Heart right ventricle (tissue), 16 donors: ENCODE measurements at regions not wholly inside any gene's neighbourhood (a gene's known extent, or its start where the extent isn't known, plus 50 kb on each side); places are given as distances from the start of the nearest gene placed in this dataset.

Source experiments
- ATAC-seq, 8 donors: fragments of 200-7000 bp; cut with Tn5 transposase; one replicate each; pipeline ENCODE4 v1.9.1; 2020; ENCODE audit warnings: mild to moderate bottlenecking in 8 of 8, moderate library complexity in 8 of 8, moderate number of reproducible peaks in 1 of 8
- DNase-seq, 2 donors: peaks; one replicate each; pipeline ENCODE4 v3.0.0-alpha.2; 2020
- H3K27ac ChIP-seq, 10 donors: fragments of 200-600 bp; sonication (generic) in 2 of 10; one replicate each; pipeline versions ENCODE4 v1.5.0 to v1.8.0; 2020 to 2022; ENCODE audit warnings: mild to moderate bottlenecking in 3 of 10
- H3K27me3 ChIP-seq, 7 donors: fragments of 200-600 bp; one replicate each; pipeline ENCODE4 v1.8.0; 2021 to 2022; ENCODE audit warnings: mild to moderate bottlenecking in 2 of 7
- H3K36me3 ChIP-seq, 9 donors: fragments of 200-600 bp; sonication (generic) in 1 of 9; one replicate each; pipeline versions ENCODE4 v1.5.0 to v1.8.0; 2020 to 2022; ENCODE audit warnings: mild to moderate bottlenecking in 2 of 9
- H3K4me1 ChIP-seq, 9 donors: fragments of 200-600 bp; sonication (generic) in 1 of 9; one replicate each; pipeline versions ENCODE4 v1.5.0 to v1.8.0; 2020 to 2022; ENCODE audit warnings: mild to moderate bottlenecking in 4 of 9
- H3K4me3 ChIP-seq, 10 donors: fragments of 200-600 bp; sonication (generic) in 2 of 10; one replicate each; pipeline versions ENCODE4 v1.5.0 to v1.8.0; 2020 to 2022; ENCODE audit warnings: mild to moderate bottlenecking in 7 of 10, moderate library complexity in 2 of 10
- H3K9me3 ChIP-seq, 11 donors: fragments of 200-600 bp in 10 of 11; sonication (generic) in 2 of 11; one replicate each; pipeline versions ENCODE4 v1.5.0 to v1.8.0; 2013 to 2022; ENCODE audit warnings: mild to moderate bottlenecking in 2 of 11, control low read depth in 1 of 11, moderate library complexity in 1 of 11
- CTCF ChIP-seq, 9 donors: fragments of 200-600 bp; sonication (generic) in 2 of 9; IDR thresholded peaks; one replicate each; pipeline versions ENCODE4 v1.5.0 to v1.8.0; 2021 to 2022; ENCODE audit warnings: antibody characterized with exemption in 9 of 9, mild to moderate bottlenecking in 5 of 9, moderate library complexity in 1 of 9
- WGBS, 2 donors: extraction: QIAGEN DNeasy Blood & Tissue Kit; methylation state at CpG; one replicate each; pipeline ENCODE4 v1.1.7; 2013; ENCODE audit warnings: inconsistent platforms in 1 of 2; 5-methylcytosine and 5-hydroxymethylcytosine counted together
- intact Hi-C, 10 donors: fragments of 100-400 bp; cut with DNase I; formaldehyde crosslinking; loops; one replicate each; pipeline versions ENCODE4 v1.11.1 to v1.14.2; 2022
- donor health status: Arrhythmogenic right ventricular cardiomyopathy.
- donor health status: ischemic (EF 13 %, LVEDD 7.1; RV severe dilation, severe dysfunction).
- donor health status: healthy with polysubstance abuse.
- donor health status: DM: no; HTN: yes; CAD: no.
- donor health status: DM: no; HTN: no; CAD: no.
- donor health status: ischemic (EF 25% LVEDD 6.9; RV normal size, moderate dysfunction).
- donor health status: ischemic (EF 25% LVEDD 5.7; RV mildly dilated, moderate dysfunction).
- donor health status: healthy.
- donor health status: DM: yes; HTN: yes; CAD: no.
- donor health status: Ischemic cardiomyopathy.
- donor health status: ischemic (EF 35%, LVEDD 5.7; RV mildly dilated, moderate dysfunction).
- donor health status: nonischemic (EF 11% LVEDD 7.7; RV severe dilation, severe dysfunction).
- donor health status: DM: yes; HTN: yes; CAD: no.
- donor health status: PGD.
- donor health status: ischemic (EF 29% LVEDD 5.4; RV normal size, mild dysfunction).
- donor health status: nonischemic (EF 23%, LVEDD 6.1; RV moderate dilation, normal function).

DNA sequence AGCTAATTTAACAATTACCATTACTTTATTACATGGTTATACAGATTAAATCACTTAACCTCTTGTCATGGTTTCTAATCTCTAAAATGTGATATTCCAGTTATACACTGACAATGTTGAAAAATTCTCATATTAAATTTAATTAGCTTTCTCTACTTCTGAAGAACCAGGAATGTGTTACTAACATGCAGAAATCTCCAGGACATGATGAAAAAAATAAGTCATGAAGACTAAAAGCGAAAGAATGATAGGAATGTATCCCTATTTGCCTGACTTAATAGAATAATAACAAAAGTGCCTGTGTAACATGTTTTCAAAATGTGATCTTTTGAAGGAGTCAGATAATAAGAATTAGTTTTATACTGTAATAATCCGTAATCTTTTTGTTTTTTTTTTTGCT is 2823.7 kb upstream of the PCDH20 start:
- Histone ChIP-seq H3K9me3 (peaks cover 0 to 21% (median 0%) of the 10 kb centered on the region in 11 donors), H3K36me3 (no peaks in the 10 kb centered on the region), H3K27ac (no peak overlapping the region), H3K27me3 (no peaks in the 10 kb centered on the region), H3K4me1 (no peaks in the 10 kb centered on the region), H3K4me3 (no peak overlapping the region)
- WGBS, 2 donors = 58 to 73% methylated on average over 2 of the region's 2 CpGs
- DNase-seq (no peak), ATAC-seq (no peak)
- no peak for TF ChIP-seq CTCF (IDR thresholded peaks at IDR 0.05)
- intact Hi-C loops = no loop called here

- Histone ChIP-seq H3K4me3 (no peak overlapping the region), H3K4me1 (no peaks in the 10 kb centered on the region), H3K27ac (no peak overlapping the region), H3K27me3 (no peaks in the 10 kb centered on the region), H3K9me3 (peaks cover 0 to 25% (median 0%) of the 10 kb centered on the region in 11 donors), H3K36me3 (no peaks in the 10 kb centered on the region)
- intact Hi-C loops = no loop called here
- 87 to 89% methylated on average over 4 of the region's 4 CpGs for WGBS, 2 donors
- DNase-seq (no peak), ATAC-seq (no peak)
- TF ChIP-seq CTCF (IDR thresholded peaks at IDR 0.05) = no peak
Observed at GRCh38 chr13:64234255-64234654, 2818.6 kb upstream of the PCDH20 start.

- ATAC-seq (no peak), DNase-seq (no peak)
- Histone ChIP-seq H3K27ac (no peak overlapping the region), H3K36me3 (no peaks in the 10 kb centered on the region), H3K4me1 (no peaks in the 10 kb centered on the region), H3K9me3 (peaks cover 0 to 36% (median 3%) of the 10 kb centered on the region in 11 donors), H3K4me3 (no peak overlapping the region), H3K27me3 (no peaks in the 10 kb centered on the region)
- intact Hi-C loops = no loop called here
- TF ChIP-seq CTCF (IDR thresholded peaks at IDR 0.05) = no peak
- 90% methylated on average over 3 of the region's 3 CpGs for WGBS, 2 donors
Observed at GRCh38 chr13:64223016-64223415, 2807.4 kb upstream of the PCDH20 start.

DNA sequence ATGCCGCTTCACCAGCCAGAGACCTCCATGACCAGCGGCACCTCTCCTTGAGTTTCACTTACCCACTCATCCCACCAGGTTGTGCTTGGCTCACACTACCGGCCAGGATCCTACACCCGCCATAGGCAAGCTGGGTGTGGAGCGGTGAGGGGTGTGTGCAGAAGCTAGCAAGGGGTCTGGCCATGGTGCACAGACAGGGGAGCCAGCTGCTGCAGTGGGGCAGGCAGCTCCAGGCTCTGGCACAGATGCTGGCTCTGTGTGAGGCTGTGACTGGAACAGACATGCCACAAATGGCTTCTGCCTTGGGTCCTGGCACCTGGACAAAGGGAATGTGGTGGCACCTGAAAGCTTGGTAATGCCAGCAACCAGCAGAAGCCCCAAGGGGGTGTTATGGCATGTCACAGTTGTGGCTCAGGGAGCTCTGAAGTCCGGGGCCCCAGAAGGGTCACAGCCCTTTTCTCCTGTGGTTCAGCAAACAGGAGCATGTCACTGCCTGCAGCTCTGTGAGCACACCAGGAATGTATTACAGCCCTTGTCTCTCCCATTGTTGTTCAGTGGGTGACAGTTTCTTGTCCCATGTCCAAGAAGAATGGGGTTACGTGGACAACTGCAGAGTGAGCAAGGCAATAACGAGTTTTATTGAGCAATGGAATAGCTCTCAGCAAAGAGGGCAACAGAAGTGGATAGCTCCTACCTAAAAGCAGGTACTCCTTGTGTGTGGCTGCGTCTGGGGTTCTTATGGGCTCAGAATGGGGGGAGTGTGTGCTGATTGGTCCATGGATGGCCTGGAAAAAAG is 2791.0 kb upstream of the PCDH20 start:
- no peak for ATAC-seq
- Histone ChIP-seq H3K9me3 (peaks cover 0 to 40% (median 4%) of the 10 kb centered on the region in 11 donors), H3K27me3 (no peaks in the 10 kb centered on the region), H3K36me3 (no peaks in the 10 kb centered on the region), H3K4me1 (no peaks in the 10 kb centered on the region), H3K27ac (no peak overlapping the region), H3K4me3 (no peak overlapping the region)
- TF ChIP-seq CTCF (IDR thresholded peaks at IDR 0.05) = no peak
- intact Hi-C loops = no loop called here
- DNase-seq = no peak
- WGBS, 2 donors = 84 to 88% methylated on average over 9 of the region's 9 CpGs
